Hematopoietic multipotent progenitor cell treated with erythropoietin and hydrocortisone succinate and interleukin-3 and kit ligand, for 4 days (in vitro differentiated cells): ENCODE measurements at regions not wholly inside any gene's neighbourhood (a gene's known extent, or its start where the extent isn't known, plus 50 kb on each side); places are given as distances from the start of the nearest gene placed in this dataset.

Experiments
- DNase-seq: peaks from one replicate; pipeline ENCODE4 v3.0.0-alpha.2; 2015

DNA sequence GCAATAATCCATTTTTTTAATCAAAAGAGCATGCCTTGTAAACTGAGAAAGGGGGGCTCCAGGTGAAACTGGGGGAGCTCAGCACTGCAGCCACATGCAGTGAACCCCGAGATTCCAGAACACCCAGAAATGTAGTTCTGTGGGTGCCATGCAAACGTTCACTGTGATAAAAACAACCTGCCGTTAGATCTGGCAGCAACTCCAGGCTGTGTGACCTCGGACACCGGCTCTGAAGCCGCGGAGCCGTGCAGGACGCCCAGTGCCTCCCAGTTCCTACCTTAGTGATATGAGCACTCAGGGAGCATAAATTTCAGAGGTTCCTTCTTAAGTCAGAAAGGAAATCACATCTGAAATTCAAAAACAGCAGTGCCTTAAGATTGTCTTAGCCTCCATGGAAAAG is 85.4 kb upstream of the THBS2 start:
- DNase-seq = no peak

DNA sequence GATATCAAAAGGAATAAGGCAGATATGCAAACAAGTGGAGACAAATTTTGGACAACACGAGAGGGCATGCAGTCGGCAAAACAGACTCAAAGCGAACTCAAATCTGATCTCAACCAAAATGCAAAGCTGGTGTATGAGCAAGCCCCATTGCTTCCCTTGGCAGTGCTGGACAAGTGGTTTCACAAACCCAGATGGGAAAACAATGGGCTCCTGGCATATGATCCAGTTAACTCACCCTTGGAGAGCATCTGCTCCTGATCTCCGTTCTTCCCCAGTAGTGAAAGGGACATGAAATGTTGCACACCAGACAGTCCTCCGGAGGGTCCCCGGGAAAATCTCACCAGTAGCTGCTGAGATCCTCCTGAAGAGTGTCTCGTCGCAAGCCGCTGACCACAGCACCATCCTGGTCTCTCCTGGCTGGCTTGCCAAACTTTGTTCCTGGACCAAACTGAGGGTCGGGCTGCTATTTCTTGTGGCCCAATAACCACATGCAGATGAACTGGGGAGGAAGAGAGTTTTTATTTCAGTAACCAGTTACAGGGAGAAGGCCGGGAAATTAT is 84.3 kb upstream of the THBS2 start:
- DNase-seq = no peak

DNA sequence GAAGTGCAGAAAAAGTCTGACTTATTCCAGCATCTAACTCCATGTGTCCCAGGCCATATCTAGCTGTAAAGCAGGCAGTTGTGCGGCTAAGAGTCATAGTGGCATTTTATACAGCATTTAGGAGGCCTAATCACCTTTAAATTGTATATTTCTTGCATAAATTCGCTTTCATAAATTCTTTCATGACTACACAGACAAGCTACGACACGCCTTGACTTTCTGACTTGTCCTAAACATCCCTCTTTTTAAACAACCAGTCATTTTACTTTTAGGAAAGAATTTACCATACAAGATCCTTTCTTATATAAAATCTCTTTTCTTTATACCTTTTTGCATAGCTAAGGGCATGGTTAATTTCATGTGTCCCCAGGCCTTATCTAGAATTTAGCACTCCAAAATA is 81.7 kb upstream of the THBS2 start:
- no peak for DNase-seq

DNA sequence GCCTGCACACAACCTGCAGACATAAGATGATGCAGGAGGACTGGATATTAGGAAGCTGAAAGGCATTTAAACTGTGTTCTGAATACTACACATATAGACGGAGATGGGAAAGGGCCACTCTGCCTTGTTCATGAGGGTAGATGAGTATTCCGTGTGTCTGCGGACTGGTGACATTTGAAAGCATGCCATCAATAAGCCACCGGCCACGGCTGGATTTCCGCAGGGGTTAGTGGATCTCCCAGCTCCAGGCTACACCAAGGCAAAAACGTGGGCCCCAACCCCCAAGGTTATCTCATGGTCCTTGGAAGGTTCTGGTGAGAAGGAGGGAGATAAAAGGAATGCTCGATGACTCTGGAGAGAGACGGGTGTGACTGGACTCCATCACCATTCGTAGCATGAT is 78.6 kb upstream of the THBS2 start:
- DNase-seq = no peak

GRCh38 chr6:169328112-169328801 is 74.6 kb upstream of the THBS2 start:
- DNase-seq = no peak

DNA sequence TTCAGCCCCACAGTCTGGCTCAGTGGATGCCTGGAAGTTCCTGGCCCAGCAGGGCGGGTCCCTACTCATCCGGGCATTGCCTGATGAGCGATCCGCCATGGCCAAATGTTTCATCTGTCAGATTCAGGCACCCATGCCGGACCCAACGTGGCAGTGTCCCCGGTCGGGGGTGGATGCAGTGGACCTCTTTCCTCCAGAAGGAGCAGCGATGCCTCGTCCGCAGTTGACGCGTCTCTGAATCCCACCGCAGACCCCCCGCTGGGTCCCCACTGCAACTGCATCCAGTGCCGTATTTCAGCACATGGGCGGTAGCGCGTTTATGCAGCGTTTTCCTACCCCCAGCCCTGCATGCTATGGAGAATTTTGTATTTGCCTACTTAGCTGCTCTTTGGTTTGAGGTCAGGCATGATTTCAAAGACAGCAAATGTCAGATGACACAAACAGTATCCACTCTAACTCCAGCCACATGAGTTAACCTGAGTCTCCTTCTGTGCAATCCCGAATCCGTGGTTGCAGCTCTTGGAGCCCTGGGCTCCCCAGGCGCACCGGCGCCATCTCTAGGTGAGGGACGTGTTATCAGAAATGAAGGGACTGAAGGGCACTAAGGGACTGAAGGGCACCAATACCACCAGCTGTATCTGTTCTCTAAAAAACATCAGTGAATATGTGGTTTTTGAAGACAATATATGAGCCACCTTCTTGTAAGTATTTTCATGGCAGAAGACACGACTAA is 72.6 kb upstream of the THBS2 start:
- peak; percentile 14 for DNase-seq

DNA sequence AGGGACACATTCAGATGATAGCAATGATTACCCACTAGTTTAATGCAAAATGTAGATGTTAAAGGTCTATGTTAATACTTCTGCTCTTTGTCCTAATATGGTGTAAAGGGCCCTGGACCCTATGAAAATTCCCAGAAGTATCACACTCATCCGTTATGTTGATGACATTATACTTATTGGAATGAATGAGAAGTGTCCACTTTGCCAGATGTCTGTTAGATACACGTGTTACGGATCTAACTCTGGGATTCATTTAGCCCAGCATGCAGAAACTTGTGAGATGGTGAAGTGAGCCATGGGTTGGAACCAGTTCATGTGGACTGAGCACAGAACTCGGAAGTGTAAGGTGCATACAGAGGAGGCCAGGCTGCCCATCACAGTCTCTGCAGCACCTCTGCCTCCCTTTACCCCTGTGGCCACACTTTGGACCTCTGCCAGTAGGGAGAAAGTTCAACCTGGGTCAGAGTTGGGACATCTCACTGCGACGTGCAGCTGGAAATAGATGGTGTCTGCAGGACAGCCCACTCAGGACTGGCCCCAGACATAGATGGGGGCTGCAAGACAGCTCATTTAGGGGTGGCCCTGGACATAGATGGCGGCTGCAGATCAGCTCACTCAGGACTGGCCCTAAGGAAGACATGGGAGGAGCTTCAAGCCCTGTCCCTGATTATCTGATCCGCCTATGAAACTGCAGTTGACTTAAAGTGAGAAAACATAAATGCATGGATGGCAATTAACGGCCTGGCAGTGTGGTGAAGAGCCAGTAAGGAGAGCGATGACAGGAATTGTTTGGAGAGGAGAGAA is 71.2 kb upstream of the THBS2 start:
- DNase-seq = no peak

DNA sequence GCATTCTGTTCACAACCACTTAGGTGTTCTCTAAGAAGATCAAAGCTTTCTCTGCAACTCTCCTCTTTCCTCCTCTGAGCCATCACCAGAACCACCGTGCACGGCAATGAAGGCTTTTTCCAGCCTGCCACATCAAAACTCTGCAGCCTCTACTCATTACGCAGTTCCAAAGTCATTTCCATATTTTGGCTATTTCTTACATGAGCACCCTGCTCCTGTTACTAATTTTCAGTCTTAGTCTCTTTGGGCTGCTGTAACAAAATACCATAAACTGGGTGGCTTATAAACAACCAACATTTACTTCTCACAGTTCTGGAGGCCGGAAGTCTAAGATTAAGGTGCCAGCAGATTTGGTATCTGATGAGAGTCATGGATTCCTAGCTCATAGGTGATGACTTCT is 70.4 kb upstream of the THBS2 start:
- DNase-seq = no peak

- no peak for DNase-seq
Observed at GRCh38 chr6:169323221-169323620, 69.6 kb upstream of the THBS2 start.

DNA sequence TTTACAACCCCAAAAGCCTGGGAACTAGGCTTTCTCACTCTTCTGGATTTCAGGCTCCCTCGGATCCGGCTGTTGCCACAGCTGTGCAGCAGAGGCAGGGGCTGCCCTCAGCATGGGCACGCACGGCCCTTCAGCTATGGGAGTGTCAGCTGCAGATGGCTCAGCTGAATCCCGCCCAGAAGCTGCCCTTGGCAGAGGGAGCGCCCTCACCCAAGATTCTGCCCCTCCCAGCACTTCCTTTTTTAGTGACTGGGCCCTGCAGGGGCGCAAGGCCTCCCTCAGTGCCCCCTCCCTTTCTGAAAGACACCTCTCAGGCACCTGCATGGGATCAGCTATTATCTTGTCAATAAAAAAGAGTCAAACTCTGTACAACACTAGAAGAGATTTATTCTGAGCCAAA is 67.9 kb upstream of the THBS2 start:
- no peak for DNase-seq

DNA sequence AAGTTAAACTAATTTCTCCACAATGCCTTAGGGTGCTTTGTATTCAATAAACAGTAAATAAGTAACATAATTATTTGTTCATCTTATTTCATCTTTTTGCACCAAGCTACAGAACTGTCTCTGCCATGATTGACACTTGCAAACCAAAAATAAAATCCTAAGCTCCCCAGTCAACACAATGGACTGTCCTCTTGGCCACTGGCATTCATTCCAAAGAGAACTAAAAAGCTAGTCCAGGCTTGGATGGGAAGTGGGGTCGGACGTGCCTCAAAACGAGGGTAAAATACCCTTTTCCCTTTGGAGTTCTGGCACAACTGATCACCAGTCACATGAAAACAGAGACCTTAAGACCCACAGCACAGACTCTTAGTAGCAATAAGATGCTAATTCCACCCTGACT is 66.4 kb upstream of the THBS2 start:
- no peak for DNase-seq

- no peak for DNase-seq
Observed at GRCh38 chr6:169317441-169318202, 64.0 kb upstream of the THBS2 start.

DNA sequence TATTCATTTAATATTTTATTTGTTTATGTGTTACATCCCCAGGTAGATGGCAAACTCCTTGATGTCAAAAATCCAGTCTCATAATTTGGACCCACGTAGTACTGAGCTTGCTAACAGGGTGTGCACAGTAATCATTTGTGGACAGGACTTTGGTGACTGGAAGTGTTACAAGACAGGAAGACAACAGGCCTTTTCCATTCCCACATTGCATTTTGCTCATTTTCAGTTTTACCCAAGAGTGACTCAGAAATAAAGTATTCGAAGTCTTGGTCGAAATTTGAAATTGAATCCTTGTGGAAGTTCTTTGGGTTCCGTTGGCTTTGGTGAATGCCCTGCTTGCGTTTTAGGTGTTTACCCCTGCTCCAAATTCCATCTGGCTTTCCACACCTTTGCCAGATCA is 63.0 kb upstream of the THBS2 start:
- no peak for DNase-seq

- no peak for DNase-seq
Observed at GRCh38 chr6:169315830-169316614, 62.4 kb upstream of the THBS2 start.

- no peak for DNase-seq
Observed at GRCh38 chr6:169313347-169314010, 59.8 kb upstream of the THBS2 start.

DNA sequence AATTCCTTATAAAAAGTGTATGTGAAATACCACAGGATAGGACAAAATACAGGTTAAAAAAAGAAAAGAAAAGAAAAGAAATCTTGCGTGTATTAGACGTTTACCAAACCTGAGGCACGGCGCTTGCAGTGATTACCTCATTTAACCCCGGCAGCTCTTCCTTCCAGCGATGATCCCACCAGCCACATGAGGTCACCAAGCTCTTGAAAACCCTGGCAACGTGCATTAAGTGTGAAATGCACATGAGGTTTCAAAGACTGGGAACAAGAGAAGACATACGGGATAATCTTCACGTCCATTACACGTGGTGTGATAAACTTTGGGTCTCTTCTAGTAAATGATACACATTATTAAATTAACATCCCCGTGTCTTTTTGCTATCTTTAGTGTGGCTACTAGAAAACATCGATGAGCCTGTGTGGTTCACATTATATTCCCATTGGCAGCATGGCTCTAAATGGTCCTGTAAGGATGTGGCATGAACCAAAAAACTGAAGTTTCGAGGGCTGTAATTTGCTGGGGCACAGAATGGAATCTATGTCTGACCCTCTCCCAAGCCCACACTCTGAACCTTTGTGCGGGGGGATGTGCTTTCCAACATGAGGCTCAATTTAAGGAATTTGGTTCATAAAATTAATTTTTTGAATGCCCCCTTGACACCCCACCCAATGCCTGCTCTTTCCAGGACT is 59.2 kb upstream of the THBS2 start:
- DNase-seq = no peak

- no peak for DNase-seq
Observed at GRCh38 chr6:169310983-169311382, 57.3 kb upstream of the THBS2 start.
